ENCODE measurements at regions not wholly inside any gene's neighbourhood (a gene's known extent, or its start where the extent isn't known, plus 50 kb on each side); places are given as distances from the start of the nearest gene placed in this dataset.

DNA sequence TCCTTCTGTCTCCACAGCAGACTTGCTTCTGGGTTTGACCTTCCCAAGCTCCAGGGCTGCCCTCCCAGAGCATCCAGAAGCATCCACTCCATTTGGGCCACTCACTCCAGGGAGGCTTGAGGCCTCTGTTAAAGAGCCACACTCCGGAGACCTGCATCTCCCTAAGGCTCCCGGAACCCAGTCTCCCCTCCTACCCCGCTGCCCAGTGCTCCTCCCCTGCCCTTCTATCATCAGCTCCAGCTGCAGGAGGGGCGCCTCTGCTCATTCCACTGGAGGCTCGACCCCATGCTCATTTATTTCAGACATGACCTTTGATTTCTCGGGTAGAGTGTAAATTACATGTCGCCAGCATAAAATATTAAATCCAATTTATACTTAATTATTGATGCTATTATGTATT, 142.5 kb downstream of the SYF2 start:
- DNase-seq (ENCODE audit: low spot score in 2 of 2): no peak

DNA sequence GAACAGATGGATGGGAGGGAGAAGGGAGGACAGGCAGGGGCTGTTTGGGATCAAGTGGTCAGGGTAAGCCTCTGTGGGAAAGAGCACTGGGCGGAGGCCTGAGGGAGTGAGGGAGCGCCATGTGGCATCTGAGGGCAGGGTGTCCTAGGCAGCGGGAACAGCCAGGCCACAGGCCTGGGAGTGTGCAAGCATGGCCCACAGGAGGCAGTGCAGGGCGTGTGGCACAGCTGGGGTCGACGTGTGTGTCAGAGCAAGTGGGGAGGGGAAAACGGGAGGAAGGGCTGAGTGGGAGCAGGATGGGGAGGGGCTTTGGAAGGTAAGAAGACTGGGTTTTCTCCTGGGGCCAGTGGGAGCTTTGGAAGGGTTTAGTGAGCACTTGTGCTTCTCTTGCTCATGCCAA, 143.4 kb downstream of the SYF2 start:
- Mint-ChIP-seq H3K36me3 (no peaks in the 10 kb centered on the region), H3K27me3 (peaks cover 4% of the 10 kb centered on the region), H3K27ac (peak overlapping the region; percentile 28), H3K9me3 (no peaks in the 10 kb centered on the region), H3K4me3 (no peak overlapping the region), H3K4me1 (peaks cover 4% of the 10 kb centered on the region)
- no peak for ATAC-seq (ENCODE audit: low read depth)
- no peak for DNase-seq (ENCODE audit: low spot score in 2 of 2)

More for the DNA sequence above, 142.5 kb downstream of the SYF2 start:
- Mint-ChIP-seq H3K4me3 (no peak overlapping the region), H3K9me3 (no peaks in the 10 kb centered on the region), H3K36me3 (no peaks in the 10 kb centered on the region), H3K27me3 (peaks cover 4% of the 10 kb centered on the region), H3K27ac (no peak overlapping the region), H3K4me1 (peaks cover 5% of the 10 kb centered on the region)
- ATAC-seq (ENCODE audit: low read depth): no peak

DNA sequence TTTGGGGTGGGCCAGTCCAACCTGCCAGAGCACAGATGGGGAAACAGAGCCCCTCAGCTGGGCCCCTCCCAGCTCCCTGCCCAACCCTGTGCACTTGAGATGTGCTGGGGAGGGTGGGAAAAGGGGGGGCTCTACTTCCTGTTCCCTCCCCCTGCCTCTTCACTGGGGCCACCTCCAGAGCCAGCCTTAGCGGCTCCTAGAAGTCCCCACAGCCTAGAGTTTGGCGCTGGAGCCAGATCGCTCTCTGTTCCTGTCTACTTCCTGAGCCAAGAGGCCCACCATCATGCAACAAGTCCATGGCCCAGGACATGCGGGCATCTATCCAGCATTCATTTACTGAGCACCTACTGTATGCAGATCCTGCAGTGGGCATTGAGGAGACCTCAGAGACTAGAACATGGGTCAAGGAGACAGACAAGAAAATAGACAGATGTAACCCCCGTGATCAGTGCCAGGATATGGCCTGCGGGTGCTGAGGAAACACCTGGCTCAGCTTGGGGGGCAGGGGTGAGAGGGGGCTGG, 144.1 kb downstream of the SYF2 start:
- H3K4me1 Mint-ChIP-seq: peaks cover 4% of the 10 kb centered on the region
- no peaks in the 10 kb centered on the region for H3K9me3 Mint-ChIP-seq
- no peak overlapping the region for H3K4me3 Mint-ChIP-seq
- no peaks in the 10 kb centered on the region for H3K36me3 Mint-ChIP-seq
- no peak for ATAC-seq (ENCODE audit: low read depth)
- no peak for DNase-seq (ENCODE audit: low spot score in 2 of 2)
- peaks cover 4% of the 10 kb centered on the region for H3K27me3 Mint-ChIP-seq
- H3K27ac Mint-ChIP-seq: no peak overlapping the region

DNA sequence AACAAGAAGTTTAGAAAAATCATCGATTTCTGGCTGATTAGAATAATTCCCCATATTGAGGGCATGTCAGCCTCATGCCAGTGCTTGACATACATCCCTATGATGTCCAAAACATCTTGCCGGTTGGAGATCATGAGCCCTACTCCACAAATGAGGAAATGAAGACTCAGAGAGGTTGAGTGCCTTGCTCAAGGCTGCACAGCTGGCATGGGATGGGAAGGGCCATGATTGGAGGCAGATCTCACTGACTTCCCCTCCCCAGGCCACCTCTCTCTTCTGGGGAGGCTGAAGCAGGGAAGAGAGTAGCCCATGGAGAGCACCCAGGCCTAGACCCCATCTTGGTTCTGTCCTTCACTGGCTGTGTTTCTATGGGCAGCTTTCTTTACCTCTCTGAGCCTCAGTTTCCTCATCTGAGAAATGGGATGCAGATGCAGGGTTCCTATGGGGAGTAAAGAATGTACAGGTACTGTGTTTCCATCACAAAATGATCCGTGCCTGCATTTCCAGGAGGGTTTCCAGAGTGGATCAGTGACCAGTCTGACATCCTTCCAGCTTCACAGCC, 145.7 kb downstream of the SYF2 start:
- DNase-seq (ENCODE audit: low spot score in 2 of 2) (no peak), ATAC-seq (ENCODE audit: low read depth) (no peak)
- H3K9me3 Mint-ChIP-seq: no peaks in the 10 kb centered on the region
- H3K27ac Mint-ChIP-seq: no peak overlapping the region
- H3K27me3 Mint-ChIP-seq: peaks cover 4% of the 10 kb centered on the region
- H3K4me1 Mint-ChIP-seq: peaks cover 4% of the 10 kb centered on the region
- H3K36me3 Mint-ChIP-seq: no peaks in the 10 kb centered on the region
- no peak overlapping the region for H3K4me3 Mint-ChIP-seq

DNA sequence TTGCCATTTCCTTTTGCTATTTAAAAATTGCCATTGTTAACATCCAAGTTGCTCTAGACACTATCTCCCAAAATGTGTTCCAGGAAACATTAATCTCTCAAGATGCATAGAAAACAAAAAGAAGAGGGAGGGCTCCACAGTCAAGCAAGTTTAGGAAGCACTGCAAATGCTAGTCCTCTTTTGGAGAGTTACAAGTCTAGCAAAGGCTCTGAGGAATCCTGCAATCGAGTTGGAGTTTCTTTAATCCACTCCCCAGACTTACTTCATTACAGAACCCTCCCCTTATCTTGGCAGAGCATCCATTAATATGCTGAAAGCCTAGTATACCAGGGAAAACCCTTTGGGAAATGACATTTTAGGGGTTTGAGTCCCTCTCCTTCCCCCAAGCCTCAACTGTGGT, 147.9 kb downstream of the SYF2 start:
- ATAC-seq (ENCODE audit: low read depth) (no peak), DNase-seq (ENCODE audit: low spot score in 2 of 2) (no peak)
- Mint-ChIP-seq H3K36me3 (peaks cover 1% of the 10 kb centered on the region), H3K27ac (no peak overlapping the region), H3K4me3 (no peak overlapping the region), H3K27me3 (peaks cover 4% of the 10 kb centered on the region), H3K4me1 (peaks cover 4% of the 10 kb centered on the region), H3K9me3 (no peaks in the 10 kb centered on the region)

DNA sequence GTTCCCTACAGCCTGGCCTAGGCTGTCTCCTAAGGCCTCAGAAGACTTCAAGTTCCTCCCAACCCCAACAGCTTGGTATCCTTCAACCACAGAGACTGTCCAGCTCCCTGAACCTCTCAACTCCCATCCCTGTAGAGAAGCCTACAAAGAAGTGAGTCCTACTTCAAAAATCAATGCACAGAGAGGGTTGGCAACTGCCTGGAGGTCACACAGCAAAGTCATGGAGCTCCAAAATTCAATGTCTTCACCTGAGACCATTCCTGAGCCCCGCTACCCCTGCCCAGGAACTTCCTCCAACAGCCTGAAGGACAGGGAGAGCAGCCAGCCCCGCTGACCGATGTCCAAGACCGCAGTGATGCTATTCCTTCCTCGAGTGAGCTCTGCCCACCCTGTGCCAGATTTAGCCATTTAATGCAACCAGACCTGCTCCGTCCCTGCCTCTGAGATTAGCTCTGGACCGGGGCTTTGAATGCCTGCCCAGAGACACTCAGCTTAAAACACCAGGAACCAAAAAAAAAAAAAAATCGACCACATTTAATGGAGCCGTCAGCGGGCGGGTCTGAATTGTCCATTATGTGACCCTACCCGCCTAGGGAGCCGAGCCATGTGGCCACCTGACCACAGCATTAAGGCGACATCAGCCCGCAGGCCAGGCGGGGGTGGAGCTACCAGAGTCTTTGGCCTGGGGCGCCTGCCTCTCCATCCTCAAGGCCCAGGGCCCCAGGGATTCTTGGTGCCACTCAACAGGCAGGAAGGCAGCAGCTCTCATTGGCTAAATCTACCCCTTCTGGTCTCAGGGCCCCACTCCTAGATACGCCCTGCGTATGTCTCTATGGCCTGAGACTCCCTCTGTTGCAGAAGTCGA, 148.6 kb downstream of the SYF2 start:
- H3K27me3 Mint-ChIP-seq: peaks cover 2% of the 10 kb centered on the region
- H3K27ac Mint-ChIP-seq: no peak overlapping the region
- H3K9me3 Mint-ChIP-seq: no peaks in the 10 kb centered on the region
- peaks cover 1% of the 10 kb centered on the region for H3K36me3 Mint-ChIP-seq
- no peak for ATAC-seq (ENCODE audit: low read depth)
- no peak overlapping the region for H3K4me3 Mint-ChIP-seq
- DNase-seq (ENCODE audit: low spot score in 2 of 2): no peak
- H3K4me1 Mint-ChIP-seq: peaks cover 1% of the 10 kb centered on the region

DNA sequence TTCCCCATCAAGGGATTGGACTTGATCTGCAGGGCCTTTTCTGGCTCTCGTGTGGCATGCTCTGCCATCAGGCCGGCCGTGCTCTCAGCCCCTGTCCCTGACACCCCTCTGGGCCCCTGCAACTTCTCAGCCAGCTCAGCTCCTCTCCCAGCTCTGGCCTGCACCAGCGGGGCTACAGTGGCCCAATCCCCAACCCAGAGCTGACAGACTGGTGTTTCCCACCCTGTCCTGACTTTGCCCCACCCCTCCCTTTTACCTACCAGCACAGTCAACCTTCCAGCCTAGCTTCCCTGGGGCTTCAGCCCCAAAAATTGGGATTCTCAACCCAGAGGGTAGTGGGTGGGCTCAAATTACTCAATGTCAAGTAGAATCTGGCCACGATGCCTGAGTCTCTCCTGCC, 149.3 kb downstream of the SYF2 start:
- no peak for DNase-seq (ENCODE audit: low spot score in 2 of 2)
- Mint-ChIP-seq H3K27me3 (no peaks in the 10 kb centered on the region), H3K4me1 (no peaks in the 10 kb centered on the region), H3K36me3 (peaks cover 1% of the 10 kb centered on the region), H3K4me3 (no peak overlapping the region), H3K9me3 (no peaks in the 10 kb centered on the region), H3K27ac (no peak overlapping the region)
- no peak for ATAC-seq (ENCODE audit: low read depth)

DNA sequence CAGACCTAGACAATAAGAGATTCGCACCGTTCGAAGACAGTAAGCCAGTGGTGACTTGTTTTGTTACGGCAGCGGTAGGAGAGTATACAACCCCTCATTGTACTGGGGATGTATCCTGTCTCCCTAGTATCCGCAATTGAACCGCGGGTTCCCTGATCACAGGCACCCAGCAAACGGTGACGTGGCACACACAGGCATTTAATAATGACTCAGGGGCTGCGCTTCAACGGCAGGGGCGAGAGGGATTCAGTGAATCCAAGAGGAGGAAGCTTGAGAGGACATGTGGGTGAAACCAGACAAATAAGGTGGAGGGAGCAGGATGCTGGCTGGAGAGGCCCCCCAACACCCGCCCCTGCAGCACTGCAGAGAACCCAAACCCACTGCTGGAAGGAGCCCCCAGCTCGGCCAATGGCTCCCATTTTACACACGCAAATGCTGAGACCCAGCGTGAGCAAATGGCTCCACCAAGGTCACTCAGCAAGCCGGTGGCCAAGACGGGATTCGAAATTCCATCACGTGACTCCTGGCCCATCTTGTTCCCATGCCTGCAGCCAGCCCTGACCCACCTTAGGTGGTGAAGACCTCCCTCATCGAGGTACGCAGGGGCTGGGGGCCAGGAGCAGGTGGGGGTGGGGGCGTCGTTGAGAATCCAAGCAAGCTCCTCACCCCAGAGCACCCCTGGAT, 149.9 kb downstream of the SYF2 start:
- H3K27ac Mint-ChIP-seq: no peak overlapping the region
- ATAC-seq (ENCODE audit: low read depth): no peak

DNA sequence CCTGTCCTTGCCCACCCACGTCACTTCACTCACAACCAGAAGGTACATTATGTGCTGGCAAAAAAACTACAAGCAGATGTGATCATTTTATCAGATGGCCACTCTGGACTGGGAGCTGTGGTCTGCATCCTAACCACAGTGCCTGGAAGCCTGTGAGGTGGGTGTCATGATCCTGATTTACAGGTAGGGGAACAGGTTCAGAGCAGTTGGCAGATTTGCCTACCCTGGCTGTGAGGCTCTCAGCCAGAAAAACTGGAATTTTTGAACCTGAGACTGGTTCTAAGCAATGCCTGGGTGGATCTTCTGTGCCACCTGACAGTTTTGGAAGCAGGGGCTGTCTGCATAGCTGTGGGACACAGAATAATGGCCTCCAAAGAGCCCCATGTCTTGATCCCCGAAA, 150.8 kb downstream of the SYF2 start:
- no peak for ATAC-seq (ENCODE audit: low read depth)
- H3K9me3 Mint-ChIP-seq: peaks cover 5% of the 10 kb centered on the region
- H3K4me3 Mint-ChIP-seq: no peak overlapping the region
- H3K27ac Mint-ChIP-seq: no peak overlapping the region
- DNase-seq (ENCODE audit: low spot score in 2 of 2): no peak
- H3K36me3 Mint-ChIP-seq: peaks cover 6% of the 10 kb centered on the region
- no peaks in the 10 kb centered on the region for H3K27me3 Mint-ChIP-seq
- no peaks in the 10 kb centered on the region for H3K4me1 Mint-ChIP-seq

More for the DNA sequence above, 149.9 kb downstream of the SYF2 start:
- Mint-ChIP-seq H3K4me1 (no peaks in the 10 kb centered on the region), H3K4me3 (no peak overlapping the region), H3K27me3 (no peaks in the 10 kb centered on the region), H3K36me3 (peaks cover 2% of the 10 kb centered on the region), H3K9me3 (peaks cover under 1% of the 10 kb centered on the region)
- no peak for DNase-seq (ENCODE audit: low spot score in 2 of 2)

DNA sequence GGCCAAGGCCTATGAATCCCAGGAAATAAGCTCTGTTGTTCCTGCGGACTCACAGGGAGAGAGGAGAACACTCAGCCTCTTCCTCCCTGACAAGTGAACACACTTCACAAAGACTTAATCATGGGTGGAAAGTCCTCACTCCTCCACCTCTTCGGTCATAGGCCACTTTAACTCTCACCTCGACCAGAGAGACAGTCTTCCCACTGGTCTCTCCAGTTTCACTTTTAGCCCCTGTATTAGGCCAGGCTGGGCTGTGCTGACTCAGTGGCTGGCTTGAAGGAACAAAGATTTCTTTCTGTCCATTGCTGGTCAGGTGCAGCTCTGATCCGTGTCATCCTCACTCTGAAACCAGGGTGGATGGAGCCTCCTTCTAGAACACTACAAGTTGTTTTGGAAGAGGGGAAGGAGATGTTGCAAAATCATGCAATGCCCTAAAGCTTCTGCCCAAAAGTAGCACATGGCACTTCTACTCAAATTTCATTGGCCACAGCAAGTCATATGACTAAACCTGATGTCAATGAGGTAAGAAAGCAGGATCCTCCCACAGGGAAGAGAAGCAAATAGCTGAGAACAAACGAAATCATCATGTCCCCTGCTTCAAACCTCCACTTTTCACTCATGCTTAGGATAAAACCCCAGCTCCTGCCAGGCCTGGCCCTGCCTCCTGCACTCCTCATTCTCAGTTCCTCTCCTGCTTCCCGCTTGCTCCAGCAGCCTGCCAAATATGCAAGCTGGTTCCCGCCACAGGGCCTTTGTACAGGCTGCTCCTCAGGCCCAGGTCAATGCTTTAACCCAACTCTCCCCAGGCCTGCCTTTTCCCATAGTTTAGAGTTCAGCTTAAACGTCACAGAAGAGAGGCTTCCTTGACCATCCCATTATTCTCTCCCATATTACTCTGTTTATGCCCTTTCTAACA, 150.5 kb upstream of the RUNX3 start:
- H3K4me3 Mint-ChIP-seq: no peak overlapping the region
- no peaks in the 10 kb centered on the region for H3K4me1 Mint-ChIP-seq
- no peak for DNase-seq (ENCODE audit: low spot score in 2 of 2)
- no peak for ATAC-seq (ENCODE audit: low read depth)
- H3K27ac Mint-ChIP-seq: no peak overlapping the region
- no peaks in the 10 kb centered on the region for H3K27me3 Mint-ChIP-seq
- H3K9me3 Mint-ChIP-seq: peaks cover 7% of the 10 kb centered on the region
- peaks cover 7% of the 10 kb centered on the region for H3K36me3 Mint-ChIP-seq

DNA sequence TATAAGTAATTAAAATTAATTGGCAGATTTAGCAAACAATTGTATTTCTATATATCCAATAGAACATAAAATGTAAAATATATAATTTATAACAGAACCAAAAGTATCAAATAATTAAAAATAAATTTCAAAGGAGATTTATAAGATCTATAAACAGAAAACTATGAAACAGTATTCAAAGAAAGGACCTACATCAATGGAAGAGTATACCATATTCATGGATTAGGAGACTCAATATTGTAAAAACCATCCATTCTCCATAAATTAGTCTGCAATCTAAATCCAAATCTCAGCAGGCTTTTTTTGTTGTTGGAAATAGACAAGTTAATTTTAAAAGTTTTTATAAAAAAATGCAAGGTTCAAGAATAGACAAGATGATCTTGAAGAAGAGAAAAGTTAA, 149.0 kb upstream of the RUNX3 start:
- Mint-ChIP-seq H3K4me1 (no peaks in the 10 kb centered on the region), H3K27me3 (no peaks in the 10 kb centered on the region), H3K36me3 (peaks cover 7% of the 10 kb centered on the region), H3K27ac (no peak overlapping the region), H3K9me3 (peaks cover 7% of the 10 kb centered on the region), H3K4me3 (no peak overlapping the region)
- no peak for ATAC-seq (ENCODE audit: low read depth)
- no peak for DNase-seq (ENCODE audit: low spot score in 2 of 2)

DNA sequence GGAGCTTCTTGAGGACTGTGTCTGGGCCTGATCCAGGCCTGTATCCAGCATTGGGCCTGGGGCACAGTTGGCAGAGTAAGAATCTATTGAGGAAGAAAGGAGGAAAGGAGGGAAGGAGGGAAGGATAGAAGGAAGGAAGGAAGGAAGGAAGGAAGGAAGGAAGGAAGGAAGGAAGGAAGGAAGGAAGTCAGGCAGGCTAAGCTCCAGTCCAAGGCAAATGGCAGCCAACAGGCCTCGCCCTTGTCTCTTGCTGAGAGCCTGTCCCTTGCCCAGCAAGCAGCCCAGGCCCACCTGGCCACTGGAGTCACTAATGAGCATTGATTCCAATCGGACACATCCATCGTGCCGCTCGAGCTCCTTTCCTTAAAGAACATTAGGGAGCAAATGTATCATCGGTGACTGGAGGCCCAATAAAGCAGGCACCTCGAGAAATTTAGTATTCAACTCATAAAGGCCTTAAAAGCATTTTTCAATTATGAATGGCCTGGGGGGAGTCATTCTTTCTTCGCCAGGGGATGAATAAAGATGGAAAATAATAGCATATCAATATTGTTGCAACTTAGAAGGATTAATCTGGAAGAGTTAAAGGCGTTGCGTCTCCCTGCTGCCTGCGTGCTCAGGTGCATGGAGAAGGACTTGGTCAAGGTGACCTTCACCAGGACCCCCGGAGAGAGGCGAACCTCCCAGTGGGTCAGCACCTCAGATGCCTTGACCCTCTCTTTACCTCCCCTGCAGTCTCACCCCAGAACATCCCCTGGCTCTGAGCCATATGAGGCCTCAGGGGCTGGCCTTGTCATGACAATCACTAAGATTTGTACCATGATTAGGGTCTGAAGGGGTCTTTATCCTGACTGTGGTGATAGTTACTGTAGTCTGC, 144.5 kb upstream of the RUNX3 start:
- Mint-ChIP-seq H3K27me3 (no peaks in the 10 kb centered on the region), H3K4me3 (no peak overlapping the region), H3K27ac (no peak overlapping the region), H3K4me1 (no peaks in the 10 kb centered on the region), H3K36me3 (peaks cover 6% of the 10 kb centered on the region), H3K9me3 (peaks cover 7% of the 10 kb centered on the region)
- no peak for ATAC-seq (ENCODE audit: low read depth)
- no peak for DNase-seq (ENCODE audit: low spot score in 2 of 2)

Data from memory B cell (primary cell).